Caco-2 (cell line): ENCODE measurements at regions not wholly inside any gene's neighbourhood (a gene's known extent, or its start where the extent isn't known, plus 50 kb on each side); places are given as distances from the start of the nearest gene placed in this dataset.
"Not testable (repeated sequence)": the region's sequence is repeated elsewhere in the genome, so short reads cannot be mapped to it uniquely, and the experiment has no call there.

Experiments used
- BruUV-seq: library from RNA; stranded (reverse); fragments of 400-500 nt; replicated peaks from 2 replicates; lab custom pipeline; 2021; lab: Mats Ljungman, UMichigan
- CTCF ChIA-PET: fragments of 300-600 bp; sonication (Branson Sonifier 250); formaldehyde crosslinking; loops from one replicate; lab custom pipeline; 2022; ENCODE audit warnings: antibody characterized with exemption; lab: Charles Lee
- POLR2A ChIA-PET: fragments of 300-600 bp; sonication (Branson Sonifier 250); formaldehyde crosslinking; loops from one replicate; lab custom pipeline; 2022; ENCODE audit warnings: antibody characterized with exemption; lab: Charles Lee
- DNase-seq, 2 experiments: peaks; one replicate each; pipeline versions ENCODE4 v3.0.0 to v3.0.0-alpha.2; 2020 to 2022
- H3K27me3 ChIP-seq: replicated peaks from 2 replicates; pipeline ENCODE4 v1.6.0; 2011; ENCODE audit warnings: low read length; ENCODE audit not compliant: control insufficient read depth, insufficient read depth
- H3K36me3 ChIP-seq: 2 replicates; pipeline ENCODE4 v1.5.1; 2011; ENCODE audit warnings: low read length; ENCODE audit not compliant: control insufficient read depth, insufficient read depth
- H3K4me1 ChIP-seq: fragments of 250-450 bp; sonication (Bioruptor Pico); 2 replicates; pipeline ENCODE4 v1.5.1; 2020; ENCODE audit warnings: mild to moderate bottlenecking
- H3K4me3 ChIP-seq: 2 replicates; pipeline ENCODE4 v1.5.1; 2011; ENCODE audit warnings: low read depth, mild to moderate bottlenecking, control low read depth, low read length
- H3K9me3 ChIP-seq: fragments of 250-450 bp; sonication (Bioruptor Pico); 2 replicates; pipeline ENCODE4 v1.5.1; 2020; ENCODE audit warnings: mild to moderate bottlenecking, moderate library complexity
- H3K27ac Mint-ChIP-seq: one replicate; pipeline ENCODE4 v1.8.0; 2022; ENCODE audit warnings: mixed read lengths; ENCODE audit not compliant: unreplicated experiment
- H3K27me3 Mint-ChIP-seq: one replicate; pipeline ENCODE4 v1.8.0; 2022; ENCODE audit warnings: mixed read lengths; ENCODE audit not compliant: insufficient read depth, unreplicated experiment
- H3K36me3 Mint-ChIP-seq: one replicate; pipeline ENCODE4 v1.8.0; 2022; ENCODE audit warnings: mild to moderate bottlenecking, mixed read lengths; ENCODE audit not compliant: insufficient read depth, unreplicated experiment
- H3K4me1 Mint-ChIP-seq: one replicate; pipeline ENCODE4 v1.8.0; 2022; ENCODE audit warnings: low read depth, mixed read lengths; ENCODE audit not compliant: unreplicated experiment
- H3K4me3 Mint-ChIP-seq: one replicate; pipeline ENCODE4 v1.8.0; 2022; ENCODE audit warnings: mild to moderate bottlenecking, moderate library complexity, mixed read lengths; ENCODE audit not compliant: unreplicated experiment
- H3K9me3 Mint-ChIP-seq: one replicate; pipeline ENCODE4 v1.8.0; 2022; ENCODE audit warnings: mixed read lengths; ENCODE audit not compliant: unreplicated experiment
- CTCF ChIP-seq, 2 experiments: fragments of 200-600 bp in 1 of 2; IDR thresholded peaks; 1 replicate in 1 of 2; 2 replicates in 1 of 2; pipeline versions ENCODE4 v1.5.1 to v1.8.0; 2011 to 2022; ENCODE audit warnings: antibody characterized with exemption in 1 of 2, control low read depth in 1 of 2, inconsistent platforms in 1 of 2, low read depth in 1 of 2, low read length in 1 of 2, mild to moderate bottlenecking in 1 of 2, moderate library complexity in 1 of 2; ENCODE audit not compliant: insufficient read depth in 1 of 2, severe bottlenecking in 1 of 2, unreplicated experiment in 1 of 2
- intact Hi-C: fragments of 100-400 bp; cut with micrococcal nuclease; formaldehyde crosslinking; loops from one replicate; pipeline ENCODE4 v1.10.0; 2022; ENCODE audit not compliant: unreplicated experiment

GRCh38 chr2:106261871-106262321 lies 67.8 kb upstream of the UXS1 start:
- ChIA-PET CTCF (interaction anchor here (0.6 kb wide), 1 partner anchor 290 kb away, joined by 4 read pairs; no protein-coding TSS in a partner anchor), POLR2A (no interaction called here)
- intact Hi-C loops = no loop called here
- Histone ChIP-seq H3K9me3 (no peaks in the 10 kb centered on the region), H3K27me3 (no peaks in the 10 kb centered on the region), H3K4me3 (no peak overlapping the region), H3K4me1 (no peaks in the 10 kb centered on the region), H3K36me3 (no peaks in the 10 kb centered on the region)
- Mint-ChIP-seq H3K9me3 (no peaks in the 10 kb centered on the region), H3K4me3 (no peak overlapping the region), H3K36me3 (no peaks in the 10 kb centered on the region), H3K4me1 (peaks cover 6% of the 10 kb centered on the region), H3K27me3 (no peaks in the 10 kb centered on the region), H3K27ac (no peak overlapping the region)
- DNase-seq = no peak
- BruUV-seq = no TSS peak
- TF ChIP-seq CTCF (IDR thresholded peaks at IDR 0.05; ENCODE audit: insufficient read depth in 1 of 2, low read depth in 1 of 2, low read length in 1 of 2, severe bottlenecking in 1 of 2, unreplicated experiment in 1 of 2) = no peak

GRCh38 chr2:106258859-106259258 lies 64.8 kb upstream of the UXS1 start:
- BruUV-seq, H3K27me3 ChIP-seq, H3K9me3 Mint-ChIP-seq, H3K9me3 ChIP-seq, H3K36me3 ChIP-seq, H3K4me3 ChIP-seq, H3K4me1 Mint-ChIP-seq, H3K36me3 Mint-ChIP-seq, CTCF ChIA-PET, intact Hi-C loops, H3K4me3 Mint-ChIP-seq, POLR2A ChIA-PET, DNase-seq, H3K27me3 Mint-ChIP-seq, H3K4me1 ChIP-seq, H3K27ac Mint-ChIP-seq: not testable (repeated sequence)

- DNase-seq = no peak
- no peak overlapping the region for H3K4me3 Mint-ChIP-seq
- intact Hi-C loops = no loop called here
- H3K4me1 Mint-ChIP-seq = peaks cover 6% of the 10 kb centered on the region
- no peak for TF ChIP-seq CTCF (IDR thresholded peaks at IDR 0.05; ENCODE audit: insufficient read depth in 1 of 2, low read depth in 1 of 2, low read length in 1 of 2, severe bottlenecking in 1 of 2, unreplicated experiment in 1 of 2)
- Histone ChIP-seq H3K9me3 (no peaks in the 10 kb centered on the region), H3K4me3 (no peak overlapping the region), H3K4me1 (no peaks in the 10 kb centered on the region), H3K27me3 (no peaks in the 10 kb centered on the region), H3K36me3 (no peaks in the 10 kb centered on the region)
- CTCF ChIA-PET = no interaction called here
- no peak overlapping the region for H3K27ac Mint-ChIP-seq
- H3K36me3 Mint-ChIP-seq = no peaks in the 10 kb centered on the region
- BruUV-seq = no TSS peak
- no peaks in the 10 kb centered on the region for H3K27me3 Mint-ChIP-seq
- POLR2A ChIA-PET = no interaction called here
- no peaks in the 10 kb centered on the region for H3K9me3 Mint-ChIP-seq
Measured at GRCh38 chr2:106257830-106258229, 63.7 kb upstream of the UXS1 start.

- no peaks in the 10 kb centered on the region for H3K36me3 ChIP-seq
- Mint-ChIP-seq H3K36me3 (no peaks in the 10 kb centered on the region), H3K9me3 (no peaks in the 10 kb centered on the region), H3K27me3 (no peaks in the 10 kb centered on the region), H3K4me3 (no peak overlapping the region), H3K4me1 (peaks cover 4% of the 10 kb centered on the region), H3K27ac (no peak overlapping the region)
- no peak overlapping the region for H3K4me3 ChIP-seq
- intact Hi-C loops = no loop called here
- H3K27me3 ChIP-seq = no peaks in the 10 kb centered on the region
- DNase-seq = no peak
- POLR2A ChIA-PET = no interaction called here
- H3K4me1 ChIP-seq = no peaks in the 10 kb centered on the region
- BruUV-seq = no TSS peak
- CTCF ChIA-PET = no interaction called here
- TF ChIP-seq CTCF (IDR thresholded peaks at IDR 0.05; ENCODE audit: insufficient read depth in 1 of 2, low read depth in 1 of 2, low read length in 1 of 2, severe bottlenecking in 1 of 2, unreplicated experiment in 1 of 2) = no peak
- H3K9me3 ChIP-seq = no peaks in the 10 kb centered on the region
Measured at GRCh38 chr2:106257135-106257534, 63.0 kb upstream of the UXS1 start.

- DNase-seq, H3K4me3 Mint-ChIP-seq, H3K4me3 ChIP-seq, BruUV-seq, H3K27ac Mint-ChIP-seq, H3K27me3 ChIP-seq, H3K27me3 Mint-ChIP-seq, H3K9me3 ChIP-seq, H3K36me3 ChIP-seq, H3K36me3 Mint-ChIP-seq, POLR2A ChIA-PET, H3K4me1 ChIP-seq, CTCF ChIA-PET, H3K9me3 Mint-ChIP-seq, H3K4me1 Mint-ChIP-seq: not testable (repeated sequence)
- intact Hi-C loops = loop anchor here (2.0 to 5.0 kb wide), 3 partner anchors 144 to 333 kb away; no protein-coding TSS in a partner anchor
Measured at GRCh38 chr2:106249157-106249828, 55.2 kb upstream of the UXS1 start.
